ENCODE measurements at regions not wholly inside any gene's neighbourhood (a gene's known extent, or its start where the extent isn't known, plus 50 kb on each side); places are given as distances from the start of the nearest gene placed in this dataset.

DNA sequence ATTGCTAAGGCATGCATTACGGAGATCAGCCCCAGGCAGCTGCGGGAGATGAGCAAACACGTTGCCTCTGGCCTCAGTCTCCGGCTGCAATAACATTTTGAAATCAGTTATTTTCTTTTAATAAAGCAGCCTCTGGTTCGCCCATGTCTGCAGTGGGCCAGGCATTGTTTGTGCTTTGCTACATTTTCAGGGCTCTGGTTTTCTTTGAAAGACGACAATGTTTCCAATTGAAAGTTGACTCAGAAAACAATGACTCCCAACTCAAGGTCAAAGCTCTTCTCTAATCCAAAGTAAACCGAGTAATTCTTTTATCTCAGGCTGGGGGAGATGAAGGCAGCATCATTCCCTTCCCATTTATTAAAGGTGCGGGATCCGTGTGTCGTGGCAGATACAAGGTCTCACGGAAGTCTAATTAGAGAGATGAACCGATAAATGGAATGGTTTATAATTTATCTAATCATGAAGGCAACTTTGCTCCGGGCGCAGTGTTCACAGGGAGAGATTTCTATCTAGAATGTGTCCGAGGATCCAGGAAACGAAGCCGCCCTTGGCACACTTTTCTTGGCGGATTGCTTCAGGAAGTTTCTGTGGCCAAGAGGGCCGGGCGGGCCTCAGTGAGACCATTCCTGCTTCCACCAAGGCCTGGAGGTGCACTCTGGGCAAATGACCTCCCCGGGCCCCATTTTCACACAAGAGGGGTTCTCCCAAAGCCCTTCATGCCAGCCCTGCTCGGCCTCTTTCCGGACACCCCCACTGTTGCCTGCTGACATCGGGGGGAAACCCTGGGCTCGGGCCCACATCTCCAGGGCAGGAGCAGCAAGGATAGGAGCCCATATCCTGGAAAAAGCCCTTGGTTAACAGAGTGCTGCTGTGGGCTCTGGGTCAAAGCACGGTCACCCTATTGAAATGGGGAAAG is 811.4 kb downstream of the BRD1 start:
- no peak overlapping the region for H3K4me3 ChIP-seq
- no peak for TF ChIP-seq CTCF (IDR thresholded peaks at IDR 0.05; ENCODE audit: low read depth, low read length)
- no peaks in the 10 kb centered on the region for H3K36me3 ChIP-seq
- DNase-seq (ENCODE audit: low read depth in 1 of 2, low spot score in 1 of 2) = no peak
- H3K27me3 ChIP-seq = no peaks in the 10 kb centered on the region
- H3K9me3 ChIP-seq (ENCODE audit: low read depth) = no peaks in the 10 kb centered on the region
- H3K4me1 ChIP-seq (ENCODE audit: low read depth) = no peaks in the 10 kb centered on the region
- no peak overlapping the region for H3K27ac ChIP-seq

DNA sequence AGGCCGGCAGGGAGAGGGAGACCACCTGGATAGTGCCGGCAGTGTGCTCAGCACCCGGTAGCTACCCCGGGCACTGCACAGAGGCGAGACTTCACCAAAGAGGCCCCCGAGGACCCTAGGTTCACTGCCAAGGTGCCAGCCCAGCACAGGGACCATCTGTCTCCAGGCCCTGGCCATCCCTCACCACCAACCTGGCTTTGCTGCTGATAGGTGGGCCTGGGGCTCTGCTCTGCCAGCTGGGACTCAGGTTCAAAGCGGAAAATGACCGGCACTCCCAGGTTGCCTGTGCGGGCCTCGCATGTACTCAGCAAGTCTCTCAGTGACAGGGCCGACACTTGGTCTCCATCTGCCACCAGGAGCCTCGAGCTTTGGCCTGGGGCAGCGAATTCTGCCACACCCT is 812.2 kb downstream of the BRD1 start:
- Histone ChIP-seq H3K4me3 (no peak overlapping the region), H3K36me3 (no peaks in the 10 kb centered on the region), H3K9me3 (ENCODE audit: low read depth) (no peaks in the 10 kb centered on the region), H3K27ac (no peak overlapping the region), H3K4me1 (ENCODE audit: low read depth) (no peaks in the 10 kb centered on the region), H3K27me3 (no peaks in the 10 kb centered on the region)
- no peak for DNase-seq (ENCODE audit: low read depth in 1 of 2, low spot score in 1 of 2)
- TF ChIP-seq CTCF (IDR thresholded peaks at IDR 0.05; ENCODE audit: low read depth, low read length) = no peak

- TF ChIP-seq CTCF (IDR thresholded peaks at IDR 0.05; ENCODE audit: low read depth, low read length) = no peak
- Histone ChIP-seq H3K9me3 (ENCODE audit: low read depth) (no peaks in the 10 kb centered on the region), H3K27ac (no peak overlapping the region), H3K4me3 (no peak overlapping the region), H3K27me3 (no peaks in the 10 kb centered on the region), H3K36me3 (no peaks in the 10 kb centered on the region), H3K4me1 (ENCODE audit: low read depth) (no peaks in the 10 kb centered on the region)
- DNase-seq (ENCODE audit: low read depth in 1 of 2, low spot score in 1 of 2) = no peak
Measured at GRCh38 chr22:49014227-49015201, 813.2 kb downstream of the BRD1 start.

DNA sequence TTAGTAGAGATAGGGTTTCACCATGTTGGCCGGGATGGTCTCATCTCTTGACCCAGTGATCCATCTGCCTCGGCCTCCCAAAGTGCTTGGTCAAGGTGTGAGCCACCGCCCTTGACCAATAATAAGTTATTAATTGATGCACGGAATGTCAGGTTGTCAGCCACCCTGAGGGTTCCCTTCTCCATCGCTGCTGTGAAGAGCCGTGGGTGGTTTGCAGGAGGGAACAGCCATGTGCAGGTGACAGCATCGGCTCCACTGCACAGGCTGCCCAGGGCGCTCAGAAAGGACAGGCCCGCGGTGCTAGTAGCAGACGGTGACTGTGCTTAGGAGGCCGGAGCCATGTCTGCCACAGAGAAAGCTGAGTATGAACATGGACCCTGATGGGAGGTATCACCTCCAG is 814.0 kb downstream of the BRD1 start:
- no peak for DNase-seq (ENCODE audit: low read depth in 1 of 2, low spot score in 1 of 2)
- Histone ChIP-seq H3K27ac (no peak overlapping the region), H3K27me3 (no peaks in the 10 kb centered on the region), H3K9me3 (ENCODE audit: low read depth) (no peaks in the 10 kb centered on the region), H3K4me1 (ENCODE audit: low read depth) (no peaks in the 10 kb centered on the region), H3K36me3 (no peaks in the 10 kb centered on the region), H3K4me3 (no peak overlapping the region)
- TF ChIP-seq CTCF (IDR thresholded peaks at IDR 0.05; ENCODE audit: low read depth, low read length) = no peak

- no peak for DNase-seq (ENCODE audit: low read depth in 1 of 2, low spot score in 1 of 2)
- Histone ChIP-seq H3K4me1 (ENCODE audit: low read depth) (no peaks in the 10 kb centered on the region), H3K27me3 (no peaks in the 10 kb centered on the region), H3K4me3 (no peak overlapping the region), H3K27ac (no peak overlapping the region), H3K36me3 (no peaks in the 10 kb centered on the region), H3K9me3 (ENCODE audit: low read depth) (no peaks in the 10 kb centered on the region)
- TF ChIP-seq CTCF (IDR thresholded peaks at IDR 0.05; ENCODE audit: low read depth, low read length) = no peak
Measured at GRCh38 chr22:49012712-49013395, 814.8 kb downstream of the BRD1 start.
